Endodermal cell (in vitro differentiated cells): ENCODE measurements at regions not wholly inside any gene's neighbourhood (a gene's known extent, or its start where the extent isn't known, plus 50 kb on each side); places are given as distances from the start of the nearest gene placed in this dataset.

Experiments
- DNase-seq: peaks from one replicate; pipeline ENCODE4 v3.0.0-alpha.2; 2017
- H3K27ac ChIP-seq: 2 replicates; pipeline ENCODE4 v1.5.1; 2013; ENCODE audit warnings: mild to moderate bottlenecking, low read depth, low read length, moderate library complexity
- H3K27me3 ChIP-seq: 2 replicates; pipeline ENCODE4 v1.6.1; 2013; ENCODE audit warnings: mild to moderate bottlenecking, low read length, moderate library complexity; ENCODE audit not compliant: insufficient read depth, control insufficient read depth, poor library complexity, severe bottlenecking
- H3K36me3 ChIP-seq: 2 replicates; pipeline ENCODE4 v1.7.0; 2013; ENCODE audit warnings: mild to moderate bottlenecking, low read length, moderate library complexity; ENCODE audit not compliant: control insufficient read depth, insufficient read depth
- H3K4me1 ChIP-seq: one replicate; pipeline ENCODE4 v1.7.0; 2013; ENCODE audit warnings: low read length; ENCODE audit not compliant: control insufficient read depth, insufficient read depth
- H3K4me3 ChIP-seq: 2 replicates; pipeline ENCODE4 v1.5.1; 2013; ENCODE audit warnings: mild to moderate bottlenecking, low read length, moderate library complexity
- H3K9ac ChIP-seq: 2 replicates; pipeline ENCODE4 v1.6.1; 2013; ENCODE audit warnings: mild to moderate bottlenecking, low read length, moderate library complexity; ENCODE audit not compliant: poor library complexity, severe bottlenecking; ENCODE audit errors: extremely low read depth
- H3K9me3 ChIP-seq: 2 replicates; pipeline ENCODE4 v1.6.1; 2013; ENCODE audit warnings: mild to moderate bottlenecking, low read length, moderate library complexity; ENCODE audit not compliant: control insufficient read depth
- H3K27ac Mint-ChIP-seq: 2 replicates; pipeline ENCODE4 v1.8.0; 2020; ENCODE audit warnings: mixed read lengths
- H3K27me3 Mint-ChIP-seq: 2 replicates; pipeline ENCODE4 v1.8.0; 2021; ENCODE audit warnings: mild to moderate bottlenecking, mixed read lengths; ENCODE audit not compliant: insufficient read depth
- H3K36me3 Mint-ChIP-seq: 2 replicates; pipeline ENCODE4 v1.8.0; 2020; ENCODE audit warnings: low read depth, mixed read lengths
- H3K4me1 Mint-ChIP-seq: 2 replicates; pipeline ENCODE4 v1.8.0; 2020; ENCODE audit warnings: mixed read lengths
- H3K4me3 Mint-ChIP-seq: 2 replicates; pipeline ENCODE4 v1.8.0; 2020; ENCODE audit warnings: mild to moderate bottlenecking, moderate library complexity, mixed read lengths
- H3K9me3 Mint-ChIP-seq: 2 replicates; pipeline ENCODE4 v1.8.0; 2020; ENCODE audit warnings: mild to moderate bottlenecking, mixed read lengths
- CTCF ChIP-seq: fragments of 200-600 bp; sonication (generic); conservative IDR thresholded peaks from 2 replicates; pipeline ENCODE4 v1.5.0; 2021; ENCODE audit warnings: antibody characterized with exemption, mild to moderate bottlenecking
- WGBS, 2 experiments: methylation state at CpG; one replicate each; pipeline versions ENCODE4 v1.1.5 to v1.1.7; 2013; ENCODE audit warnings: missing lambda C conversion rate in 2 of 2, mixed read lengths in 1 of 2; ENCODE audit not compliant: insufficient coverage in 1 of 2, insufficient read length in 1 of 2; 5-methylcytosine and 5-hydroxymethylcytosine counted together

GRCh38 chr7:155870334-155871180, 58.3 kb upstream of the SHH start:
- no peak for TF ChIP-seq CTCF
- no peak overlapping the region for H3K9ac ChIP-seq
- no peaks in the 10 kb centered on the region for H3K9me3 ChIP-seq
- Mint-ChIP-seq H3K36me3 (no peaks in the 10 kb centered on the region), H3K4me1 (no peaks in the 10 kb centered on the region), H3K9me3 (no peaks in the 10 kb centered on the region), H3K27ac (no peak overlapping the region), H3K4me3 (no peak overlapping the region), H3K27me3 (peaks cover 3% of the 10 kb centered on the region)
- no peak overlapping the region for H3K27ac ChIP-seq
- no peaks in the 10 kb centered on the region for H3K4me1 ChIP-seq
- H3K27me3 ChIP-seq: no peaks in the 10 kb centered on the region
- 85 to 94% methylated on average over 10 to 16 of the region's 16 CpGs for WGBS, 2 experiments
- no peak overlapping the region for H3K4me3 ChIP-seq
- peak; percentile 46 for DNase-seq
- H3K36me3 ChIP-seq: no peaks in the 10 kb centered on the region

- Mint-ChIP-seq H3K27ac (no peak overlapping the region), H3K4me1 (no peaks in the 10 kb centered on the region), H3K9me3 (no peaks in the 10 kb centered on the region), H3K4me3 (no peak overlapping the region), H3K36me3 (no peaks in the 10 kb centered on the region), H3K27me3 (peaks cover 3% of the 10 kb centered on the region)
- DNase-seq: peak; percentile 11
- no peaks in the 10 kb centered on the region for H3K4me1 ChIP-seq
- WGBS, 2 experiments: 93 to 97% methylated on average over 9 to 13 of the region's 13 CpGs
- H3K4me3 ChIP-seq: no peak overlapping the region
- no peaks in the 10 kb centered on the region for H3K27me3 ChIP-seq
- H3K27ac ChIP-seq: no peak overlapping the region
- no peak overlapping the region for H3K9ac ChIP-seq
- H3K9me3 ChIP-seq: no peaks in the 10 kb centered on the region
- no peak for TF ChIP-seq CTCF
- H3K36me3 ChIP-seq: no peaks in the 10 kb centered on the region
Observed at GRCh38 chr7:155869784-155870076, 57.5 kb upstream of the SHH start.

- WGBS, 2 experiments: 85 to 90% methylated on average over 5 to 10 of the region's 10 CpGs
- H3K4me1 ChIP-seq: no peaks in the 10 kb centered on the region
- Mint-ChIP-seq H3K4me1 (no peaks in the 10 kb centered on the region), H3K4me3 (no peak overlapping the region), H3K9me3 (no peaks in the 10 kb centered on the region), H3K36me3 (no peaks in the 10 kb centered on the region), H3K27me3 (peaks cover 3% of the 10 kb centered on the region), H3K27ac (no peak overlapping the region)
- no peak overlapping the region for H3K27ac ChIP-seq
- H3K36me3 ChIP-seq: no peaks in the 10 kb centered on the region
- H3K9ac ChIP-seq: no peak overlapping the region
- H3K27me3 ChIP-seq: no peaks in the 10 kb centered on the region
- H3K4me3 ChIP-seq: no peak overlapping the region
- TF ChIP-seq CTCF: no peak
- H3K9me3 ChIP-seq: no peaks in the 10 kb centered on the region
- DNase-seq: peak; percentile 1
Observed at GRCh38 chr7:155868955-155869783, 56.9 kb upstream of the SHH start.
